ENCODE measurements at regions not wholly inside any gene's neighbourhood (a gene's known extent, or its start where the extent isn't known, plus 50 kb on each side); places are given as distances from the start of the nearest gene placed in this dataset.

GRCh38 chr10:78224602-78225001 is 190.9 kb downstream of the RPS24 start:
- TF ChIP-seq, protein P1, sequence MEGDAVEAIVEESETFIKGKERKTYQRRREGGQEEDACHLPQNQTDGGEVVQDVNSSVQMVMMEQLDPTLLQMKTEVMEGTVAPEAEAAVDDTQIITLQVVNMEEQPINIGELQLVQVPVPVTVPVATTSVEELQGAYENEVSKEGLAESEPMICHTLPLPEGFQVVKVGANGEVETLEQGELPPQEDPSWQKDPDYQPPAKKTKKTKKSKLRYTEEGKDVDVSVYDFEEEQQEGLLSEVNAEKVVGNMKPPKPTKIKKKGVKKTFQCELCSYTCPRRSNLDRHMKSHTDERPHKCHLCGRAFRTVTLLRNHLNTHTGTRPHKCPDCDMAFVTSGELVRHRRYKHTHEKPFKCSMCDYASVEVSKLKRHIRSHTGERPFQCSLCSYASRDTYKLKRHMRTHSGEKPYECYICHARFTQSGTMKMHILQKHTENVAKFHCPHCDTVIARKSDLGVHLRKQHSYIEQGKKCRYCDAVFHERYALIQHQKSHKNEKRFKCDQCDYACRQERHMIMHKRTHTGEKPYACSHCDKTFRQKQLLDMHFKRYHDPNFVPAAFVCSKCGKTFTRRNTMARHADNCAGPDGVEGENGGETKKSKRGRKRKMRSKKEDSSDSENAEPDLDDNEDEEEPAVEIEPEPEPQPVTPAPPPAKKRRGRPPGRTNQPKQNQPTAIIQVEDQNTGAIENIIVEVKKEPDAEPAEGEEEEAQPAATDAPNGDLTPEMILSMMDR (IDR thresholded peaks at IDR 0.05 in 4 of 5, conservative IDR thresholded peaks at IDR 0.05 in 1 of 5) = no peak
- TF ChIP-seq POLR2A (IDR thresholded peaks at IDR 0.05) = no peak

Data from gastrocnemius medialis (tissue), 4 donors.